Activated T-cell treated with anti-CD3 and anti-CD28 coated beads, Interleukin-2, amount 50 U/mL, for 24 hours (primary cell): ENCODE measurements at regions not wholly inside any gene's neighbourhood (a gene's known extent, or its start where the extent isn't known, plus 50 kb on each side); places are given as distances from the start of the nearest gene placed in this dataset.
"Not testable (repeated sequence)": the region's sequence is repeated elsewhere in the genome, so short reads cannot be mapped to it uniquely, and the experiment has no call there.

ENCODE experiments used
- DNase-seq: peaks from one replicate; pipeline ENCODE4 v3.0.0-alpha.2; 2020
- H3K27ac Mint-ChIP-seq: 2 replicates; pipeline ENCODE4 v1.8.0; 2020; ENCODE audit warnings: mild to moderate bottlenecking, mixed read lengths
- H3K27me3 Mint-ChIP-seq: 2 replicates; pipeline ENCODE4 v1.8.0; 2020; ENCODE audit warnings: mixed read lengths
- H3K36me3 Mint-ChIP-seq: 2 replicates; pipeline ENCODE4 v1.8.0; 2020; ENCODE audit warnings: low read depth, mixed read lengths
- H3K4me1 Mint-ChIP-seq: 2 replicates; pipeline ENCODE4 v1.8.0; 2020; ENCODE audit warnings: low read depth, mixed read lengths
- H3K4me3 Mint-ChIP-seq: 2 replicates; pipeline ENCODE4 v1.8.0; 2020; ENCODE audit warnings: mild to moderate bottlenecking, moderate library complexity, mixed read lengths
- H3K9me3 Mint-ChIP-seq: 2 replicates; pipeline ENCODE4 v1.8.0; 2020; ENCODE audit warnings: mixed read lengths

DNA sequence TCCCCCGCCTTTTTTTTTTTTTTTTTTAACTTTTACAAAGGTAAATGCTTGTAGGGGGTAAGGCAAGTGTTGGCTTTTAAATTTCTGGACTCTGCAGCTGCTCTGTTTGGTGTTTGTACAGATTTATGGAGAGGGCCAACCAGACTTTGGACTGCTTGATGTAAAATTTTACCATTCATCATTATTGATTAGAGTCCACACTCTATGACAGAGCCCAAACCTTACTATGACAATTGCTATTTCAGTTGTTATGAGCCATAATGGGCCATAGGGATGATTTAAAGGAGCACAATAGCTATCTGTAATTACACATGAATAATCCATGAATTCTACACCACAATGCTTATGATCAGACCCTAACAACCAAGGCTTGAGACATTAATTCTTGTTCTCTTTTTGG is 867.2 kb downstream of the NR2F1-AS1 start:
- H3K27ac Mint-ChIP-seq = no peak overlapping the region
- H3K36me3 Mint-ChIP-seq = no peaks in the 10 kb centered on the region
- H3K27me3 Mint-ChIP-seq = no peaks in the 10 kb centered on the region
- H3K9me3 Mint-ChIP-seq = peaks cover 2% of the 10 kb centered on the region
- DNase-seq = no peak
- no peaks in the 10 kb centered on the region for H3K4me1 Mint-ChIP-seq
- no peak overlapping the region for H3K4me3 Mint-ChIP-seq

DNA sequence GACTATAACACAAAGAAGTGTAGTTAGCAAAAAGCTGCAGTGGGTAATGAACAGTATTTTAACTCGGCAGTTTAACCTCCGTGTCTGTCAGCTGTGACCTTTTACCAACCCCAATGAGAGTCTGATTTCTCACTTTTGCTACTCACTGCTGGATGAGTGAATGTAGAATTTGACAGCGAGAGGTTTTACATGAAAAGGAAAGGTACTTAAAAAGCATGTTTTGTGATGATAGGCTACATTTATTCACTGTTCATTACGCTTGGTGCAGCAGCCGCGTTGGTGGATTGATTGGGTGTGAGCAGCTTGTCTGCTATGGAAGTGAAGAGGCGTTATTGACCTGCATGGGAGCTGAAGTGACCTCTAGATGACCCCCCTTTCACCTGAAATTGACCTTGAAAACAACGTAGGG is 867.7 kb downstream of the NR2F1-AS1 start:
- no peak for DNase-seq
- H3K27ac Mint-ChIP-seq = no peak overlapping the region
- H3K4me1 Mint-ChIP-seq = no peaks in the 10 kb centered on the region
- no peaks in the 10 kb centered on the region for H3K27me3 Mint-ChIP-seq
- peaks cover 2% of the 10 kb centered on the region for H3K9me3 Mint-ChIP-seq
- no peak overlapping the region for H3K4me3 Mint-ChIP-seq
- H3K36me3 Mint-ChIP-seq = no peaks in the 10 kb centered on the region

DNA sequence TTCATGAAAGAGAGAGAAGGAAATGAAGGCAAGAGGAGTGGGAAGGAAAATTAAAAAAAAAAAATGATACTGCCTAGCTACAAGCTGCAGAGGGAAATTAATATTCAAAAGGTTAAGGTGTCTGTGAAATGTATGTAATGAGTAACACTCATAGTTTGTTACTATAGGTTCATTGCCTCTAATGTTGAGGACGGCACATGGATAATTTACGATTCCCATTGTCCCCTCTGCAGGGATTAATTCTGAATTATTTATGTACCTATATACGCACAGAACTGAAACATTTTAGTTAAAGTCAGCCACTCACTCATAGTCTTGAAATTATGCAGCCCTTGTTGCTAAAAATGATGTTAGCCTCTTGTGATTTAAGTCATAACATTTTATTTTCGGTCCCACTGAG is 869.1 kb downstream of the NR2F1-AS1 start:
- H3K4me3 Mint-ChIP-seq = no peak overlapping the region
- no peak for DNase-seq
- no peaks in the 10 kb centered on the region for H3K36me3 Mint-ChIP-seq
- no peaks in the 10 kb centered on the region for H3K27me3 Mint-ChIP-seq
- H3K27ac Mint-ChIP-seq = no peak overlapping the region
- H3K9me3 Mint-ChIP-seq = peaks cover 2% of the 10 kb centered on the region
- H3K4me1 Mint-ChIP-seq = no peaks in the 10 kb centered on the region

DNA sequence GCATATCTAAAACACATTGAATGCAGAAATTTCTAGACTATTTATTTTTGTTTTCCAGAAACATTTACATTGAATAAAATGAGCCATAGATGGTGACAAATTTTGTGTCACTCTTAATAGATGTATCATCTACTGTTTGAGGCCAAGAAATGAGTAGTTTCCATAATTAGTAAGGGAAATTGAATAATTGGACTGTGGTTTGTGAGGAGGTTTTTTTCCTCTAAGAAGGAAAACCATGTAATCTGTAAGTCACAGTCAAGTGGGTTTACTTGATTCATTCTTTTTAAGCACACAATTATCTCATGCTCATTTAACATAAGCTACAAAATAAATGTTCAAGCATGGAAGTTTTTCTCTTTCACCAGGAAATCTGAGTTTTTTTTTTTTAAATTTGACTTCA is 876.4 kb downstream of the NR2F1-AS1 start:
- no peaks in the 10 kb centered on the region for H3K27me3 Mint-ChIP-seq
- no peak overlapping the region for H3K27ac Mint-ChIP-seq
- no peak for DNase-seq
- H3K4me3 Mint-ChIP-seq = no peak overlapping the region
- no peaks in the 10 kb centered on the region for H3K4me1 Mint-ChIP-seq
- no peaks in the 10 kb centered on the region for H3K36me3 Mint-ChIP-seq
- H3K9me3 Mint-ChIP-seq = peaks cover 7% of the 10 kb centered on the region

DNA sequence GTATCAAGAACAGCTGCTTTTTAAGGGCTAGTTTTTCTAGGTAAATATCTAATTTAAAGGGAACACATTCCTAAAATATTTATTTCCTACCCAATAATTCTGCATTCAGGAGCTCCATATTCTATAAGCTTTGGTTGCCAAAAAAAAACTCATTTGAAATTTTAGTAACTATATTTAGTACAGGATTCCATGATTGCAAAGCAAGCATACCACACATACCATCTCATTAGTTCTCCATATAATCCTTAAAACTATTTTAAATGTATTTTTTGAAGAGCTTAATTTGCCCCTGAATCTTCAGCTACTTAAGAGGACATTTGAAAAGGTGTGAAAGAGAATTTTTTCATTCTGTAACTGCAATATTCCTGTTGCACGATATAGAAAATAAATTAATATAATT is 877.0 kb downstream of the NR2F1-AS1 start:
- no peak overlapping the region for H3K27ac Mint-ChIP-seq
- H3K9me3 Mint-ChIP-seq = peaks cover 7% of the 10 kb centered on the region
- no peaks in the 10 kb centered on the region for H3K27me3 Mint-ChIP-seq
- H3K36me3 Mint-ChIP-seq = no peaks in the 10 kb centered on the region
- no peaks in the 10 kb centered on the region for H3K4me1 Mint-ChIP-seq
- no peak overlapping the region for H3K4me3 Mint-ChIP-seq
- no peak for DNase-seq

DNA sequence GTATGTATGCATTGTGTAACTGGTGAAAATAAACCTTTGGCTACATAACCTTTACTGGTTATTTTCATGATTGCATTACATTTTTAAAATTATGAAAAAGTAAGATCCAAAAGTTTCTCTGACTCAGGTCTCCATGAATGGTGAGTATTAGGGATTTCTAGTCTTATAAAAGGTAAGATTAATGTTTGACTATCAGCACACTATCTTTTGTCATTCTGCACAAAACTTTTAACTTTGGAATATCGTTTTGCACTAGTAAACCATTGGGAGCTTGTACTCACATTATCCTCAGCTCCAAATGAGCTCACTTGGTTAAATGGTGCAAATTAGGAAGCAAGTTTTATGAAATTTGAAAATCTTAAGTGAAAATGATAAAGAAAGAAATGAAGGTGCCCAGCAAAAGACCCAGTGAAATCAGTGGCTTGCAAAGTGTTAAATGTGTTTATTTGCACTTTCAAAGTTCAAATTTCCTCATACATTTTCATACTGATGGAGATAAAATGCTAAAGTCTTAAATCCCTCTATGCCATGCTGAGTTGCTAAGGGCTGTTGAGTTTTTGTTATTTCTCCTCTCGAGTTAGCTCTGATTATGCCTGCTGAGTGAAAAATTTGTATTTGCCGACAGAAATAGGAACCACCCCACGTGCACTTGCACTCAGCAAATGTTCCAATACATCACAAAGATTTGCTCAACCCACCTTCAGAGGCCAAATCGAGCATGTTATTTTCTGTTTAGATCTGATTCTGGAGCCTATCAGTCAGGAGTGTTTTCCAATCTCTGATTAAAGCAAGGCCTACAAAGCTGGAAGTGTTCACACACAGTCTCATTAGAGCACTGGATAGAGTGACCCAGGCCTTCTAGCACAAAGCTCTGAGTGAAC is 885.7 kb downstream of the NR2F1-AS1 start:
- no peak for DNase-seq
- H3K27me3 Mint-ChIP-seq = no peaks in the 10 kb centered on the region
- no peaks in the 10 kb centered on the region for H3K36me3 Mint-ChIP-seq
- H3K9me3 Mint-ChIP-seq = peaks cover 6% of the 10 kb centered on the region
- no peak overlapping the region for H3K27ac Mint-ChIP-seq
- no peaks in the 10 kb centered on the region for H3K4me1 Mint-ChIP-seq
- H3K4me3 Mint-ChIP-seq = no peak overlapping the region

DNA sequence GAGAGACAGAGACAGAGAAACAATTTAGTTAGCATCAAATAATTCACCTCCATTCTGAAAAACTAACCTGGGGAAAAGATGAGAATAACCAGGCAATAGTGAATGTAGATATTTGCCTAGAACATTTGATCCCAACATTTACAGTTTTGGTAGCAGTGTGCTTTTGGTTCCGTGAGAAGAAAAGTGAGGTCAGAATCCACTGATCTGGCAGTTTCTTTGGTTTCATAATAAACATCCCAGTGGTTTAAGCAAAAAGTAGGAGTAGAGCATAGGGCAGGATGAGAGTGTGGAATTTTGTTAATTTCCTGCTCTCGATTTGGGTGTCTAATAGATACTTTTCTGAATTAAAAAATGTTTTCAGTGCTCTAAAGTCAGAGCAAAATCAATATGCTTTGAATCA is 887.0 kb downstream of the NR2F1-AS1 start:
- DNase-seq = no peak
- no peaks in the 10 kb centered on the region for H3K4me1 Mint-ChIP-seq
- no peaks in the 10 kb centered on the region for H3K36me3 Mint-ChIP-seq
- no peaks in the 10 kb centered on the region for H3K27me3 Mint-ChIP-seq
- H3K27ac Mint-ChIP-seq = no peak overlapping the region
- H3K4me3 Mint-ChIP-seq = no peak overlapping the region
- H3K9me3 Mint-ChIP-seq = peaks cover 4% of the 10 kb centered on the region

DNA sequence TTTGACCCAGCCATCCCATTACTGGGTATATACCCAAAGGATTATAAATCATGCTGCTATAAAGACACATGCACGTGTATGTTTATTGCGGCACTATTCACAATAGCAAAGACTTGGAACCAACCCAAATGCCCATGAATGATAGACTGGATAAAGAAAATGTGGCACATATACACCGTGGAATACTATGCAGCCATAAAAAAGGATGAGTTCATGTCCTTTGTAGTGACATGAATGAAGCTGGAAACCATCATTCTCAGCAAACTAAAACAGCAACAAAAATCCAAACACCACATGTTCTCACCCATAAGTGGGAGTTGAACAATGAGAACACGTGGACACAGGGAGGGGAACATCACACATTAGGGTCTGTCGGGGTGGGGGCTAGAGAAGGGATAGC is 889.1 kb downstream of the NR2F1-AS1 start:
- H3K27ac Mint-ChIP-seq = not testable (repeated sequence)

DNA sequence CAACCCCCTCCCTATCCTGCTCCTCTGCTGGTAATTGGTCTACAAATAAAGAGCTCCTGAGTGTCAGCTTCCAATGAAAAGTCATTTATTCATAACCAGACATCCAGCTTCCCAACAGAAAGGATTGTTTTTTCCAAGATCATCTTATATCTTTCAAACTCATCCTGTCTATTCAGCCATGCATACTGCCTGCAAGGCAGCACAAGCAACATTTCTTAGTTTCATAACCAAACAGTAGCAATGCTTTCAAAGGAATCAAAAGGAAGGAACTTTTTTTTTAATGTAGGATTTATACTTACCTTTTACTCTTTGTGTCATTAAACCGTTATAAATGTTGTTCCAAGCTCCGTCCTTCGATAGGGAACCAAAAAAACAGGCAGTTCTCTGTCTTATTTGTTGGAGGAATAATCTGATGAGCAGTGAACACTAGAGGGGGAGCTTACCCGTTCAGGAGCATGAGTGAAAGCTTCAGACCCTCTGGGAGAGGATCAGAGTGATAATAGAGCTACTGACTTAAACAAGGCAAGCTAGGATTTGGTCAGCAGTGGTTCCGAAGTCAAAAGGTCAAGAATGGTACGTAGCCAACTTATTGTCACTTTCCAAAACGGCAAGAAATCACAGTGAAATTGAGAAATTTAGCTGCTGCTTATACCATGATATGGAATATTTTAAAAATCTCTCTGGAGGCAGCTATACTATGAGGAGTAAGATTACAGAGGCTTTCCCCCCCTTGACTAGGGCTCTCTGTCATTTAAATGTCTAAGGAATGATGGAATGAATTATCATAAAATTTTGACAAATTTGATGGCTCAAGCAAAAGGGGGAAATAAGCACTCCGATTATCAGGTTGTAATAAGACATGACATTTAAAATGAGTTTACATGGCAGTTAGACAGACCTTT is 892.9 kb downstream of the NR2F1-AS1 start:
- Mint-ChIP-seq H3K27me3 (no peaks in the 10 kb centered on the region), H3K4me1 (no peaks in the 10 kb centered on the region), H3K9me3 (peaks cover 17% of the 10 kb centered on the region), H3K27ac (no peak overlapping the region), H3K4me3 (no peak overlapping the region), H3K36me3 (no peaks in the 10 kb centered on the region)
- no peak for DNase-seq

More for the DNA sequence above, 889.1 kb downstream of the NR2F1-AS1 start:
- not testable (repeated sequence) for H3K27me3 Mint-ChIP-seq, H3K36me3 Mint-ChIP-seq, DNase-seq, H3K4me1 Mint-ChIP-seq, H3K9me3 Mint-ChIP-seq, H3K4me3 Mint-ChIP-seq

DNA sequence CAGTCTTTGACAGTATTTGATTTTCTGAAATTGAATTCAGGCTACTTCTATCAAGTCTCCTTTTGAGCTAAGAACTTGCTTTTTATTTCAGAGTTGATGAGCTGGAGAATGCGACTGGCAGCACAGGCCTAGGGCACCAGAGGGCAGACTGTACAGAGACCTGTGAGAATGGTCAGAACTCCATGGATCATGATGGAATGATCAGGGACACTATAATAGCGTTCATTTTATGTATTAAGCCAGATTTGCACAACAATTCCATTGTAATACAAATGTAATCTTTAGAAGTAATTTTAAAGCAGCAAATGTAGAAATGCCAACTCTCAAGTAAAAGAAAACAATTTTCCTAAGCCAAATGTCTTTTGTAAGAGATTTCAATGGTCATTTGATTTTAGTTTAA is 902.4 kb downstream of the NR2F1-AS1 start:
- H3K9me3 Mint-ChIP-seq = peaks cover 3% of the 10 kb centered on the region
- H3K27ac Mint-ChIP-seq = no peak overlapping the region
- H3K4me3 Mint-ChIP-seq = no peak overlapping the region
- DNase-seq = no peak
- no peaks in the 10 kb centered on the region for H3K27me3 Mint-ChIP-seq
- H3K4me1 Mint-ChIP-seq = no peaks in the 10 kb centered on the region
- H3K36me3 Mint-ChIP-seq = no peaks in the 10 kb centered on the region

DNA sequence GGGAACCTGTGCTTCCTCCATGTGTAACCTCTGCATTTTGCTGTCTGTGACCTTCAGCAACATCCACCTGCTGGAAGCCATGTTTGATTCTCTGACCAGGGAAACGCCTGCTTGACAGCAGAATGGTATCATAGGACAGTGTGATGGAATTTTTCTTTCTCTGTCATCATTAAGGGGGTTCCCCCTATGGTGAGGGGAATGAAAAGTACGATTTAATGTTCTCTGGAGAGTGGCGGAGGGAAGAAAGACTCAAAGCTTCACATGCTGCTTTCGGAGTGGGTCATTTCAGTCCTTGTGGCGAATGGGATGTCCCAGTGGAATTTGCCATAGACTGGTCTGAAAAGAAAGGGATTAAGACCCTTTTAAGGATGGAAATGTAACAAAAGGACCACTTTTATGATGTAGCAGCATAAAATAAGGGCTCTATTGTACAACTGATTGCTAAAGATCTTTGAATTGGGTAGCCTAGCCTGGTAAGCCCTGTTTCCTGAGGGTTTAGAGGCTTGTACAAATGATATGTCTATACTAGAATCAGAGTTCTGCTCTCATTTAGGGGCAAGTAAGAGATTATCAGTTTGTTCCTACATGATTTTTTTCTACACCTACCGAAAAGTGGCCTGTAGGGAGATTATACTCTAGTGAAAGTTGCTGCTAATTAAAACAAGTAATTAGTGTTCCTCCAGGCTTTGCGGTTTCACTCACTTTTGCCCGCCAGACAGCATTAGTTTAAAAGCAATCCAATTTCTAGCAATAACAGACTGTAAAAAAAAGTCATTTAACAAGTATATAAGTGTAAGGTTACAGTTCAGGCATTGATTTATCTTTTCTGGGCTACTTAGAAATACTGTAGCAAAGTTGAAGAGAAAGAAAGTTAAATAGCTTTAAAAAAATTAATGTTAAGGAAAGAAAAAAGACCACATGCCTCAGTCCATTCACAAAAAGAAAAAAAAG is 904.5 kb downstream of the NR2F1-AS1 start:
- Mint-ChIP-seq H3K27ac (no peak overlapping the region), H3K36me3 (no peaks in the 10 kb centered on the region), H3K4me1 (no peaks in the 10 kb centered on the region), H3K4me3 (no peak overlapping the region), H3K27me3 (no peaks in the 10 kb centered on the region), H3K9me3 (peaks cover 2% of the 10 kb centered on the region)
- DNase-seq = no peak

DNA sequence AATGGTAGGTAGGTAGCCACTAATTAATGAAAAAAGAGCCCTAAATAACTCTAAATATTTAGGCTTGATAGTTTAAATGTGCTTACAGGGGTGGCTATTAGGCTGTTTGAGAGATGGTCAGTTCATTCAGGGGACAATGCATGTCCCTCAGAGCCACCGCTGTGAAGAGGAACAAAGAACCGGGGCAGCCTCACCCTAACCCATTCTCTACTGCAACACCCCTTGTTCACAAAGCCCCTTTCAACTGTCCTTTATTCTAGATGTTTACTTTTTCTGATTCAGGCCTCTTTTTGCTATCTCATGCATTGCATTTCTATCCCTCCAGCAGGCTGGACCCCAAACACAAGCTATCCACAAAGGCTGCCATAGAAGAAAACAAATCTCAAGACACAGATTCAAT is 906.7 kb downstream of the NR2F1-AS1 start:
- Mint-ChIP-seq H3K36me3 (no peaks in the 10 kb centered on the region), H3K9me3 (peaks cover 2% of the 10 kb centered on the region), H3K27ac (no peak overlapping the region), H3K4me3 (no peak overlapping the region), H3K4me1 (no peaks in the 10 kb centered on the region), H3K27me3 (no peaks in the 10 kb centered on the region)
- DNase-seq = no peak

DNA sequence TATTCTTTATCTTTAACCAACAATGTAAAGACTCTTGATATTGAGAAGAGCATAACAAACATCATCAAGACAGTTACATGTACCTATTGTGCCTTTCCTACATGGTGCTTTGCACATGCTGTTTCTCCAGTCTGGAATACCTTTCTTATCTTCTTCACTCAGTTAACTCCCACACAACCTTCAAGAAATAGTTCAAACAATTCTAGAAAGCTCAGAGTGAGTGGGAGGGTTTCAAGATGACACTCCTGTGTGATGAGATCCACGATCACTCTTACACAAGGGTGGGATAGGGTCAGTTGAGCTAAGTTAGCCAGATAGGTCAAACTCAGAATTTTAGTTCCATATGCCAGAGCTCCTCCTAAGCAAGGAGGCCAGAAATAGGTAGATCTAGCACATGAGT is 915.5 kb downstream of the NR2F1-AS1 start:
- Mint-ChIP-seq H3K4me1 (no peaks in the 10 kb centered on the region), H3K27me3 (no peaks in the 10 kb centered on the region), H3K27ac (no peak overlapping the region), H3K9me3 (peaks cover 7% of the 10 kb centered on the region), H3K4me3 (no peak overlapping the region), H3K36me3 (no peaks in the 10 kb centered on the region)
- DNase-seq = no peak

DNA sequence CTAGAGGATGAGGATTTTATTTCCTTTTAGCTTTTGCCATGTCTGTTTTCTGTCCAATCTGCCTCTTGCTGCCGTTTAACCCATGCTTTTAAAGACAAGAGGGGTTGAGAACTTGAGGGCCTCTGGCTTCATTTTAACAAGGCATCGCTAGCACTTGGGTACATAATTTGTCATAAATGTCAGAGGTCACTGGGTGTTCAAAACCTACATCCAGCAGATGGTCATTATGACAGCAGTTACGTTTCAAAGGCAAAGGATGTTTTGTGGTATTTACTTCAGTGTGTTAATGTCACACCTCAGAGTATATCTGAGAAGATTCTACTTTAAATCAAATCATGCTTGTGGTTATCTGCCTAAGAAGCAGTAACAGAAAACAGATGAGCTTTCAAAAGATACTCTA is 918.3 kb downstream of the NR2F1-AS1 start:
- no peaks in the 10 kb centered on the region for H3K27me3 Mint-ChIP-seq
- H3K9me3 Mint-ChIP-seq = peaks cover 7% of the 10 kb centered on the region
- no peak overlapping the region for H3K4me3 Mint-ChIP-seq
- no peak for DNase-seq
- H3K27ac Mint-ChIP-seq = no peak overlapping the region
- H3K36me3 Mint-ChIP-seq = no peaks in the 10 kb centered on the region
- no peaks in the 10 kb centered on the region for H3K4me1 Mint-ChIP-seq
